Activated naive CD4-positive, alpha-beta T cell treated with anti-CD3 and anti-CD28 coated beads, Interleukin-2, amount 50 U/mL, for 16 hours (primary cell): ENCODE measurements at regions not wholly inside any gene's neighbourhood (a gene's known extent, or its start where the extent isn't known, plus 50 kb on each side); places are given as distances from the start of the nearest gene placed in this dataset.

Experiments used
- DNase-seq: peaks from one replicate; pipeline ENCODE4 v3.0.0-alpha.2; 2020

DNA sequence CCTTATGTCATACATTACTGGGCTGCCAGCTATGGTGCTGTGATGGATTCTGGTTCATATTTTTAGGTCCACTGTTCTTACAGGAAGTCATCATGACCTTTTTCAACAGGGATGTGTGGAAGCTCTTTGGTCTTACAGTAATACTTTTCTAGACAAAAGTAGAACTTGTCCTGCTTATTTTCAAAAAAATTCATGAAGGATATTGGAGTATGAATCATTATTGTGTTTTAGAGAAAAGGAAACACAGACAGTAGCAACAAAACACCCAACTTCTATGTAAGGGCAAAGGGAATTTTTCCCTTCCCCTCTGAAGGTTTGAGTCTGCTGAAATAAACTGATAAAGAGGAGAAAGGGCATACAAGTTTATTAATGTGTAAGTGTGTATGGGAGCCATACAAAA, 54.7 kb upstream of the FAM9C start:
- DNase-seq = no peak

DNA sequence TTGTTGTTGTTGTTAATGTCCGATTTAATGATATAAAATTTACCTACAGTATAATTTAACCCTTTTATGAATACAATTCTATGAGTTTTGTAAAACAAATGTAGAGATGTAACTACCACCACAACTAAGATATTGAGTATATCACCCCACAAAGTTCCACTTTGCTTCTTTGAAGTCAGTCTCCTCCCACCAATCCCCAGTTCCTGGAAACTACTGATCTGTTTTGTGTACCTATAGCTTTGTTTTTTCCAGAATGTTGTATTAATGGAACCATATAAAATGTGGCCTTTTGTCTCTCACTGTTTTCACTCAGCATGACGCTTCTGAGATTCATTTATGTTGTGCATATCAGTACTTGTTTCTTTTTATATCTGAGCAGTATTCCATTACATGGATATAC, 52.3 kb upstream of the FAM9C start:
- no peak for DNase-seq

DNA sequence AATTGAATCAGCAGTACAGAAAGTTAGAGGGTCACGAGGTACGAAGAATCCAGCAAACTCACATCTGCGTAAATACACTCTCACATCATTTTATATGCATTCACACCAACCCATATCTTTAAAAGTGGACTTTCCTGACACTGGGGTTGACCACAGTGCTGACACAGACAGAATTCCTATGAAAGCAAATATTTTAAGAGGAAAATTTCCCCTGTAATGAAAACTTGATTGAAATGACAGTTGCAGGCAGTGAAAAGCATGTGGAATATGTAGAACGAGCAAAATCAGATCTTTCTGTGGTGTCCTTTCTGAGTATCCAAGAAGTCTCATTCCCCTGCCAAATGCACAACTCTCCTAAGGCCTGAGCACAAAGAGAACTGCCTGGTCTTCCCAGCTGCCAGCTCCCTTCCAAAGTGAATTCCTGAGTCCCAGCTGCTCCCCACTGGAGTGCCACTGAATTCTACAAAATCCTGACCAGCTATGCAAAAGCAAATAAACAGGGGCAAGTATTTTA, 50.5 kb upstream of the FAM9C start:
- no peak for DNase-seq

DNA sequence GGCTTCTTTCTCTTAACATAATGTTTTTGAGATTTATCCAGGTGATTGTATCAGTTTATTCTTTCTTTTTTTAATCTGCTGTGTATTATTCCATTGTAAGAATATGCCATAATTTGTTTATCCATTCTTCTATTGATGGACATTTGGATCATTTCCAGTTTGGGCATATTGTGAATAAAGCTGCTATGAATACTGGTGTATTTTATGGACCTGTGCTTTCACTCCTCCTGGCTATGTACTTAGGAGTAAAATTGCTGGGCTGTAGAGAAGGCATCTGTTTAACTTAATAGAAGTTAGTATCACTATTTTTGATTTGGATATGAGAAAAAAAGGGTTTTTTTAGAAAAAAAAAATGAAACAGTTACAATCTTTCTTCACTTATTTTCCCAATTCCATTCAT, 50.0 kb upstream of the FAM9C start:
- no peak for DNase-seq
